LHCN-M2 (cell line): ENCODE measurements at regions not wholly inside any gene's neighbourhood (a gene's known extent, or its start where the extent isn't known, plus 50 kb on each side); places are given as distances from the start of the nearest gene placed in this dataset.
"Not testable (repeated sequence)": the region's sequence is repeated elsewhere in the genome, so short reads cannot be mapped to it uniquely, and the experiment has no call there.

Source experiments
- DNase-seq: peaks from one replicate; pipeline ENCODE4 v3.0.0-alpha.2; 2012; ENCODE audit warnings: low read depth

GRCh38 chr2:120498576-120499394, 152.8 kb downstream of the INHBB start:
- no peak for DNase-seq

GRCh38 chr2:120499784-120500495, 154.0 kb downstream of the INHBB start:
- DNase-seq, result no peak

GRCh38 chr2:120501591-120501990, 155.7 kb downstream of the INHBB start:
- DNase-seq, result no peak

GRCh38 chr2:120502357-120502756, 156.4 kb downstream of the INHBB start:
- DNase-seq, result no peak

GRCh38 chr2:120502761-120503160, 156.8 kb downstream of the INHBB start:
- DNase-seq, result no peak

GRCh38 chr2:120503206-120503792, 157.4 kb downstream of the INHBB start:
- DNase-seq, result no peak

- DNase-seq, result no peak
Observed at GRCh38 chr2:120503793-120504571, 158.0 kb downstream of the INHBB start.

GRCh38 chr2:120504936-120505705, 159.2 kb downstream of the INHBB start:
- DNase-seq, result no peak

GRCh38 chr2:120508567-120509041, 162.7 kb downstream of the INHBB start:
- no peak for DNase-seq

- no peak for DNase-seq
Observed at GRCh38 chr2:120509213-120509815, 163.4 kb downstream of the INHBB start.

GRCh38 chr2:120509991-120510735, 164.2 kb downstream of the INHBB start:
- DNase-seq, result no peak

GRCh38 chr2:120510751-120511395, 164.9 kb downstream of the INHBB start:
- no peak for DNase-seq

- no peak for DNase-seq
Observed at GRCh38 chr2:120511536-120511935, 165.6 kb downstream of the INHBB start.

GRCh38 chr2:120511947-120512710, 166.2 kb downstream of the INHBB start:
- DNase-seq, result no peak

GRCh38 chr2:120513776-120514357, 167.9 kb downstream of the INHBB start:
- DNase-seq, result no peak

- DNase-seq, result no peak
Observed at GRCh38 chr2:120514521-120514920, 168.6 kb downstream of the INHBB start.

GRCh38 chr2:120515066-120515758, 169.3 kb downstream of the INHBB start:
- DNase-seq, result not testable (repeated sequence)
